Loucy (cell line): ENCODE measurements at regions not wholly inside any gene's neighbourhood (a gene's known extent, or its start where the extent isn't known, plus 50 kb on each side); places are given as distances from the start of the nearest gene placed in this dataset.

ENCODE experiments used
- H2AFZ ChIP-seq: fragments of 200-600 bp; sonication (generic); 2 replicates; pipeline ENCODE4 v1.6.0; 2016; ENCODE audit warnings: antibody characterized with exemption, mild to moderate bottlenecking, low read length, moderate library complexity
- H3F3A ChIP-seq: fragments of 200-600 bp; 2 replicates; pipeline ENCODE4 v1.6.0; 2016; ENCODE audit warnings: antibody characterized with exemption, low read depth, mild to moderate bottlenecking
- H3K27me3 ChIP-seq: fragments of 200-600 bp; sonication (generic); 2 replicates; pipeline ENCODE4 v1.6.1; 2014; ENCODE audit warnings: low read length, mild to moderate bottlenecking; ENCODE audit not compliant: insufficient read depth, poor library complexity, severe bottlenecking
- H3K36me3 ChIP-seq: fragments of 200-600 bp; sonication (generic); 2 replicates; pipeline ENCODE4 v1.6.1; 2016; ENCODE audit warnings: low read length; ENCODE audit not compliant: insufficient read depth
- H3K4me1 ChIP-seq: fragments of 200-600 bp; sonication (generic); 2 replicates; pipeline ENCODE4 v1.5.1; 2014; ENCODE audit warnings: low read length, mild to moderate bottlenecking; ENCODE audit not compliant: insufficient read depth, poor library complexity, severe bottlenecking
- H3K4me2 ChIP-seq: fragments of 200-600 bp; sonication (generic); 2 replicates; pipeline ENCODE4 v1.6.0; 2014; ENCODE audit warnings: antibody characterized with exemption, low read length, low read depth, mild to moderate bottlenecking; ENCODE audit not compliant: poor library complexity, severe bottlenecking
- H3K4me3 ChIP-seq: fragments of 200-600 bp; sonication (generic); 2 replicates; pipeline ENCODE4 v1.5.1; 2014; ENCODE audit warnings: low read length, mild to moderate bottlenecking, mixed read lengths; ENCODE audit not compliant: poor library complexity, severe bottlenecking
- H3K79me2 ChIP-seq: fragments of 200-600 bp; sonication (generic); 2 replicates; pipeline ENCODE4 v1.6.1; 2014; ENCODE audit warnings: low read length; ENCODE audit not compliant: insufficient read depth
- H3K9ac ChIP-seq: fragments of 200-600 bp; sonication (generic); 2 replicates; pipeline ENCODE4 v1.6.0; 2014; ENCODE audit warnings: mild to moderate bottlenecking, low read depth, low read length, moderate library complexity; ENCODE audit not compliant: poor library complexity, severe bottlenecking
- H3K9me2 ChIP-seq: fragments of 200-600 bp; sonication (generic); replicated peaks from 2 replicates; pipeline ENCODE4 v1.6.1; 2016; ENCODE audit warnings: low read depth, low read length, mixed read lengths
- H3K9me3 ChIP-seq: fragments of 200-600 bp; sonication (generic); 2 replicates; pipeline ENCODE4 v1.6.1; 2014; ENCODE audit warnings: mild to moderate bottlenecking, antibody characterized with exemption, low read length, low read depth; ENCODE audit not compliant: insufficient read depth
- H4K20me1 ChIP-seq: fragments of 200-600 bp; sonication (generic); 2 replicates; pipeline ENCODE4 v1.6.0; 2014; ENCODE audit warnings: antibody characterized with exemption, low read length, mild to moderate bottlenecking; ENCODE audit not compliant: insufficient read depth, poor library complexity, severe bottlenecking
- EZH2phosphoT487 ChIP-seq: fragments of 200-600 bp; IDR thresholded peaks from 2 replicates; pipeline ENCODE4 v1.6.1; 2018; ENCODE audit warnings: antibody characterized with exemption, mild to moderate bottlenecking, moderate library complexity, borderline replicate concordance
- TF ChIP-seq, protein P1 (sequence below): fragments of 200-600 bp; sonication (generic); conservative IDR thresholded peaks from 2 replicates; pipeline ENCODE4 v1.5.1; 2014; ENCODE audit warnings: mild to moderate bottlenecking, antibody characterized with exemption, low read length

DNA sequence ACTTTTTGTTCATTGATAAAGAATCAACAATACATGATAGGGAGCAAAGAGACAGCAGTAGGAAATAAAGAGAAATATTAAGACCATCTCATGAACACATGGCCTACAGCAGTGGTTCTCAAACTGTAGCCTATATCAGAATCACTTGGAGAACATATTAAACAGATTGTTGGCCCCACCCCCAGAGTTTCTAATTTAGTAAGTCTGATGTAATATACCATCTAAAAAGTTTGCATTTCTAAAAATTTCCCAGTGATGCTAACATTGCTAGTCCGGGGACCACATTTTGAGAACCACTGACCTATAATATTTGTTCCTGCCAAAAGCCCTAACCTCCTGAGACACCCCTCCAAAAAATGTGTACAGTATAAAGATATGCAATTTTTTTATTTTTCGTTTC, 306.2 kb upstream of the NREP start:
- Histone ChIP-seq H3K79me2 (no peaks in the 10 kb centered on the region), H2AFZ (no peak overlapping the region), H3K9ac (no peak overlapping the region), H3K9me3 (no peaks in the 10 kb centered on the region), H3K36me3 (no peaks in the 10 kb centered on the region), H3K4me2 (no peak overlapping the region), H3K27me3 (no peaks in the 10 kb centered on the region), H4K20me1 (no peaks in the 10 kb centered on the region), H3F3A (no peaks in the 10 kb centered on the region), H3K9me2 (no peaks in the 10 kb centered on the region), H3K4me1 (peaks cover 9% of the 10 kb centered on the region), H3K4me3 (no peak overlapping the region)
- TF ChIP-seq, protein P1, sequence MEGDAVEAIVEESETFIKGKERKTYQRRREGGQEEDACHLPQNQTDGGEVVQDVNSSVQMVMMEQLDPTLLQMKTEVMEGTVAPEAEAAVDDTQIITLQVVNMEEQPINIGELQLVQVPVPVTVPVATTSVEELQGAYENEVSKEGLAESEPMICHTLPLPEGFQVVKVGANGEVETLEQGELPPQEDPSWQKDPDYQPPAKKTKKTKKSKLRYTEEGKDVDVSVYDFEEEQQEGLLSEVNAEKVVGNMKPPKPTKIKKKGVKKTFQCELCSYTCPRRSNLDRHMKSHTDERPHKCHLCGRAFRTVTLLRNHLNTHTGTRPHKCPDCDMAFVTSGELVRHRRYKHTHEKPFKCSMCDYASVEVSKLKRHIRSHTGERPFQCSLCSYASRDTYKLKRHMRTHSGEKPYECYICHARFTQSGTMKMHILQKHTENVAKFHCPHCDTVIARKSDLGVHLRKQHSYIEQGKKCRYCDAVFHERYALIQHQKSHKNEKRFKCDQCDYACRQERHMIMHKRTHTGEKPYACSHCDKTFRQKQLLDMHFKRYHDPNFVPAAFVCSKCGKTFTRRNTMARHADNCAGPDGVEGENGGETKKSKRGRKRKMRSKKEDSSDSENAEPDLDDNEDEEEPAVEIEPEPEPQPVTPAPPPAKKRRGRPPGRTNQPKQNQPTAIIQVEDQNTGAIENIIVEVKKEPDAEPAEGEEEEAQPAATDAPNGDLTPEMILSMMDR, result no peak
- no peak for TF ChIP-seq EZH2phosphoT487

DNA sequence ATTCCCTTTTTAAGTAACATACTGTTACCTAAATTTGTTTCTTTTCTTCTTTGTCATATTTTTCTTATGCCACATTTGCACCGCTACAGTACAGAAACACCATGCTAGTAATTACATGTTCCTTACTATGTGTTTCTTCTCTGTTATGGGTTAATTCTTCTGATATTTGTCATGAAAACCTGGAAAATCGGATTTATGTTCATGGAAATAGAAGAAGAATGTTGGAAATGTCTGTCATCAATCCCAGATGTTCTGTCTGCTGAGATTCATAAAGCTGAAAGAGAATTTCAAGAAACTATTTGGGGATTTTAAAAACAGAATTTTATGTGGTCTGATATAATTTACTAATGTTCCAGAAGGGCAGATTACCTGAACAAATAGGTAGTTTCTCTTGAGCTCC, 305.2 kb upstream of the NREP start:
- Histone ChIP-seq H3K4me2 (no peak overlapping the region), H3K4me1 (peaks cover 9% of the 10 kb centered on the region), H3F3A (no peaks in the 10 kb centered on the region), H4K20me1 (no peaks in the 10 kb centered on the region), H3K9ac (no peak overlapping the region), H3K79me2 (no peaks in the 10 kb centered on the region), H3K9me2 (no peaks in the 10 kb centered on the region), H3K36me3 (no peaks in the 10 kb centered on the region), H3K27me3 (no peaks in the 10 kb centered on the region), H2AFZ (no peak overlapping the region), H3K9me3 (no peaks in the 10 kb centered on the region), H3K4me3 (no peak overlapping the region)
- TF ChIP-seq, protein P1, result no peak
- TF ChIP-seq EZH2phosphoT487, result no peak

DNA sequence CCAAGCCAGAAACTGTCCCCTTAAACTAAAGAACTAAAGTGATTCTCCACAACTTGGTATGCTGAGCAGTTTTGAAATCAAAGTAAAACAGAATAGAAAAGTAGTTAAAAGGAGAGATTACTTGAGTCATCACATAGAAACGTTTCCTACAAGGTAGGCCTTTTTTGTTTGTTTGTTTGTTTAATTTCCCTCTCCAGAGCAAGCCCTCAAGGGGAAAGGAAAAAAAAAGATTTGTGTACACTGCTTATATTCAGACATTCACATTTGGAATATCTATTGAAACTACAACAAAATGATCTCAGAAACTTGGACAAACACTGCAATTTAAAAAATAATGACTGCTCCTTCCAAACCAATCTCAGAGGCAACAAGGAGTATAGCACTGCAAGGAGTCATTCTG, 304.7 kb upstream of the NREP start:
- no peak overlapping the region for H3K9ac ChIP-seq
- H3K4me1 ChIP-seq, result peaks cover 9% of the 10 kb centered on the region
- no peaks in the 10 kb centered on the region for H3K9me2 ChIP-seq
- no peak overlapping the region for H3K4me3 ChIP-seq
- no peaks in the 10 kb centered on the region for H3K27me3 ChIP-seq
- H3K36me3 ChIP-seq, result no peaks in the 10 kb centered on the region
- no peaks in the 10 kb centered on the region for H3K9me3 ChIP-seq
- no peaks in the 10 kb centered on the region for H3F3A ChIP-seq
- H4K20me1 ChIP-seq, result no peaks in the 10 kb centered on the region
- no peak overlapping the region for H3K4me2 ChIP-seq
- H2AFZ ChIP-seq, result no peak overlapping the region
- no peaks in the 10 kb centered on the region for H3K79me2 ChIP-seq
- TF ChIP-seq, protein P1, result no peak
- TF ChIP-seq EZH2phosphoT487, result no peak
